GM18520 (cell line): ENCODE measurements at regions not wholly inside any gene's neighbourhood (a gene's known extent, or its start where the extent isn't known, plus 50 kb on each side); places are given as distances from the start of the nearest gene placed in this dataset.

Experiments used
- ATAC-seq: cut with Tn5 transposase; IDR thresholded peaks from one replicate; pipeline ENCODE4 v1.9.1; 2021; ENCODE audit not compliant: unreplicated experiment

GRCh38 chr13:106858903-106859532 lies 291.1 kb upstream of the ARGLU1 start:
- ATAC-seq: no peak

GRCh38 chr13:106852436-106852835 lies 284.5 kb upstream of the ARGLU1 start:
- ATAC-seq: no peak

- no peak for ATAC-seq
Observed at GRCh38 chr13:106850973-106851650, 283.2 kb upstream of the ARGLU1 start.

- no peak for ATAC-seq
Observed at GRCh38 chr13:106846571-106847448, 278.9 kb upstream of the ARGLU1 start.

GRCh38 chr13:106836186-106836802 lies 268.4 kb upstream of the ARGLU1 start:
- ATAC-seq: no peak

GRCh38 chr13:106835477-106835876 lies 267.5 kb upstream of the ARGLU1 start:
- no peak for ATAC-seq

- no peak for ATAC-seq
Observed at GRCh38 chr13:106821979-106822378, 254.0 kb upstream of the ARGLU1 start.

- no peak for ATAC-seq
Observed at GRCh38 chr13:106819413-106820180, 251.7 kb upstream of the ARGLU1 start.

GRCh38 chr13:106818971-106819370 lies 251.0 kb upstream of the ARGLU1 start:
- ATAC-seq: no peak

- ATAC-seq: no peak
Observed at GRCh38 chr13:106815545-106815944, 247.6 kb upstream of the ARGLU1 start.

- ATAC-seq: no peak
Observed at GRCh38 chr13:106814463-106814862, 246.5 kb upstream of the ARGLU1 start.

GRCh38 chr13:106810069-106810468 lies 242.1 kb upstream of the ARGLU1 start:
- ATAC-seq: no peak

- ATAC-seq: no peak
Observed at GRCh38 chr13:106804991-106805390, 237.1 kb upstream of the ARGLU1 start.

GRCh38 chr13:106802917-106803316 lies 235.0 kb upstream of the ARGLU1 start:
- no peak for ATAC-seq

- ATAC-seq: no peak
Observed at GRCh38 chr13:106799781-106800335, 231.9 kb upstream of the ARGLU1 start.

- no peak for ATAC-seq
Observed at GRCh38 chr13:106797081-106797640, 229.2 kb upstream of the ARGLU1 start.

- peak; percentile 50 for ATAC-seq
Observed at GRCh38 chr13:106796280-106797047, 228.5 kb upstream of the ARGLU1 start.

- no peak for ATAC-seq
Observed at GRCh38 chr13:106795847-106796246, 227.9 kb upstream of the ARGLU1 start.

- no peak for ATAC-seq
Observed at GRCh38 chr13:106794117-106794516, 226.2 kb upstream of the ARGLU1 start.
